ENCODE measurements at regions not wholly inside any gene's neighbourhood (a gene's known extent, or its start where the extent isn't known, plus 50 kb on each side); places are given as distances from the start of the nearest gene placed in this dataset.

GRCh38 chr20:47427746-47428145 lies 71.2 kb upstream of the ZMYND8 start:
- ATAC-seq: no peak

More at GRCh38 chr20:47427746-47428145, 71.2 kb upstream of the ZMYND8 start:
- no peak for DNase-seq (ENCODE audit: low spot score)
- Histone ChIP-seq H3K79me2 (replicated peaks; ENCODE audit: insufficient read depth) (no peaks in the 10 kb centered on the region), H2AFZ (no peak overlapping the region), H3K4me1 (ENCODE audit: insufficient read depth) (peaks cover 7% of the 10 kb centered on the region; the same call in 1 of the 2 replicates), H3K4me2 (no peak overlapping the region), H3K27me3 (ENCODE audit: insufficient read depth) (no peaks in the 10 kb centered on the region), H3K4me3 (no peak overlapping the region), H3K27ac (ENCODE audit: low read depth) (no peak overlapping the region), H4K20me1 (replicated peaks; ENCODE audit: insufficient read depth) (no peaks in the 10 kb centered on the region), H3K9me2 (ENCODE audit: insufficient read depth) (no peaks in the 10 kb centered on the region), H3F3A (replicated peaks; ENCODE audit: low read depth) (no peaks in the 10 kb centered on the region), H3K36me3 (ENCODE audit: insufficient read depth) (0 out of 2 replicates have a peak, but pooled peaks cover 3% of the 10 kb centered on the region)
- TF ChIP-seq STAT1 (IDR thresholded peaks at IDR 0.05; ENCODE audit: unreplicated experiment) (no peak), CTCF (conservative IDR thresholded peaks at IDR 0.05; ENCODE audit: low read depth in 2 of 2) (no peak), JUNB (IDR thresholded peaks at IDR 0.05; ENCODE audit: unreplicated experiment) (no peak), EZH2phosphoT487 (IDR thresholded peaks at IDR 0.05; ENCODE audit: unreplicated experiment) (no peak), REST (IDR thresholded peaks at IDR 0.05; ENCODE audit: unreplicated experiment) (no peak), POLR2AphosphoS5 (IDR thresholded peaks at IDR 0.05; ENCODE audit: low read depth) (no peak), ETS1 (IDR thresholded peaks at IDR 0.05) (no peak), ZNF331 (CRISPR knock-in tag; IDR thresholded peaks at IDR 0.05; ENCODE audit: low read depth) (no peak), NANOG (IDR thresholded peaks at IDR 0.05; ENCODE audit: borderline replicate concordance) (no peak), ZNF114 (CRISPR knock-in tag; IDR thresholded peaks at IDR 0.05) (no peak), EZH2 (IDR thresholded peaks at IDR 0.05; ENCODE audit: low read depth, unreplicated experiment) (no peak), CREB1 (CRISPR knock-in tag; IDR thresholded peaks at IDR 0.05; ENCODE audit: low read depth) (no peak), ZNF462 (CRISPR knock-in tag; IDR thresholded peaks at IDR 0.05) (no peak)
- peaks cover 22% of the 10 kb centered on the region for H3K9me3 Mint-ChIP-seq
- H3K27ac Mint-ChIP-seq: no peak overlapping the region
- no peaks in the 10 kb centered on the region for H3K27me3 Mint-ChIP-seq (ENCODE audit: insufficient read depth, low read depth, poor library complexity)
- peaks cover 19% of the 10 kb centered on the region for H3K36me3 Mint-ChIP-seq (ENCODE audit: low read depth)
- H3K4me3 Mint-ChIP-seq: no peak overlapping the region
- peaks cover 18% of the 10 kb centered on the region for H3K4me1 Mint-ChIP-seq
